KMS-11 (cell line): ENCODE measurements at regions not wholly inside any gene's neighbourhood (a gene's known extent, or its start where the extent isn't known, plus 50 kb on each side); places are given as distances from the start of the nearest gene placed in this dataset.

ENCODE experiments used
- H2AFZ ChIP-seq: fragments of 200-600 bp; sonication (generic); 2 replicates; pipeline ENCODE4 v1.6.1; 2016; ENCODE audit warnings: antibody characterized with exemption, mixed run types, low read depth
- H3K27ac ChIP-seq: fragments of 200-600 bp; sonication (generic); 2 replicates; pipeline ENCODE4 v1.6.1; 2016; ENCODE audit warnings: mild to moderate bottlenecking, mixed run types
- H3K27me3 ChIP-seq: fragments of 200-600 bp; sonication (generic); 2 replicates; pipeline ENCODE4 v1.6.1; 2017; ENCODE audit warnings: mild to moderate bottlenecking, low read depth, mixed run types, moderate library complexity; ENCODE audit not compliant: insufficient read depth
- H3K36me3 ChIP-seq: fragments of 200-600 bp; sonication (generic); 2 replicates; pipeline ENCODE4 v1.6.1; 2017; ENCODE audit warnings: mild to moderate bottlenecking, mixed run types; ENCODE audit not compliant: insufficient read depth
- H3K4me1 ChIP-seq: fragments of 200-600 bp; sonication (generic); 2 replicates; pipeline ENCODE4 v1.6.1; 2016; ENCODE audit warnings: mild to moderate bottlenecking, low read depth, mixed run types; ENCODE audit not compliant: poor library complexity, severe bottlenecking
- H3K4me2 ChIP-seq: fragments of 200-600 bp; sonication (generic); 2 replicates; pipeline ENCODE4 v1.7.0; 2016; ENCODE audit warnings: mild to moderate bottlenecking, mixed run types
- H3K4me3 ChIP-seq: fragments of 200-600 bp; sonication (generic); IDR thresholded peaks from 2 replicates; pipeline ENCODE4 v1.6.1; 2017; ENCODE audit warnings: low read depth, low read length, mixed read lengths; ENCODE audit not compliant: insufficient read depth
- H3K79me2 ChIP-seq: fragments of 200-600 bp; sonication (generic); 2 replicates; pipeline ENCODE4 v1.6.1; 2016; ENCODE audit warnings: low read depth, mixed run types; ENCODE audit not compliant: insufficient read depth
- H3K9ac ChIP-seq: fragments of 200-600 bp; sonication (generic); 2 replicates; pipeline ENCODE4 v1.6.1; 2016; ENCODE audit warnings: mild to moderate bottlenecking, mixed run types
- H4K20me1 ChIP-seq: fragments of 200-600 bp; sonication (generic); 2 replicates; pipeline ENCODE4 v1.6.1; 2016; ENCODE audit warnings: mild to moderate bottlenecking, mixed run types; ENCODE audit not compliant: insufficient read depth
- TF ChIP-seq, protein P1 (sequence below): fragments of 200-600 bp; sonication (generic); conservative IDR thresholded peaks from 2 replicates; pipeline ENCODE4 v1.6.1; 2017; ENCODE audit warnings: low read depth, mild to moderate bottlenecking, antibody characterized with exemption, low read length, moderate library complexity, mixed read lengths

DNA sequence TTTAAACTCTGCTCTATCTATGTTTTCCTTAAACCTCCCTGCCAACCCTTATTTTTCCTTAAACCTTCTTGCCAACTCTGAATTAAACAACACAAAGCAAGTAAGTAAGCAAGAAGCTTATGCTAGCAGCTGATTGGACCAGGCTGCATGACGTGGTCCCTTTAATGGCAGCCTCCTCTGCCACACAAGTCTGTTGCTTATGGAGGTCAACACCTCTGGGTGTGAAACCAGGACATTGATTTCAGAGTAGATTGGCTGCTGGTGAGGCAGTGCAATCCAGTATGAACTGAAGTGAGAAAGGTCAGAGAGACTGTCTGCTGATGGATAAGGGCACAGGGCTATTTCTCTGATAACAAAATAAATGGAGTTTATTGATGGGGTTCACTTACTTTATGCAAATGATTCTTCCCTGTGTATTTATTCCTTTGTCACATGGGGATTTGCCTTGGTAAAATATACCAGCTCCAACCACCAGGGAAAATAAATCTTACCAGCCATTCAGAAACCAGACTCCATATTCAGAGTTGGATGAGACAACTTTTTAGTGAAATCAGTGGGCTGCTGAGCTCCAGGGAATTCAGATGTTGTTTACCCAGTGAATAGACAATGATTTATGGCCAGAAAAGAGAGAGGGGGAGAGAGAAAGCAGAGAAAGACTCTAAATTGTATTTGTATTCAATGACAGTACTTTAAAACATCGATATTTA is 112.2 kb upstream of the NCKAP5 start:
- H3K4me3 ChIP-seq = no peak overlapping the region
- H3K4me1 ChIP-seq = no peaks in the 10 kb centered on the region
- H4K20me1 ChIP-seq = no peaks in the 10 kb centered on the region
- no peak overlapping the region for H3K4me2 ChIP-seq
- no peaks in the 10 kb centered on the region for H3K36me3 ChIP-seq
- TF ChIP-seq, protein P1, sequence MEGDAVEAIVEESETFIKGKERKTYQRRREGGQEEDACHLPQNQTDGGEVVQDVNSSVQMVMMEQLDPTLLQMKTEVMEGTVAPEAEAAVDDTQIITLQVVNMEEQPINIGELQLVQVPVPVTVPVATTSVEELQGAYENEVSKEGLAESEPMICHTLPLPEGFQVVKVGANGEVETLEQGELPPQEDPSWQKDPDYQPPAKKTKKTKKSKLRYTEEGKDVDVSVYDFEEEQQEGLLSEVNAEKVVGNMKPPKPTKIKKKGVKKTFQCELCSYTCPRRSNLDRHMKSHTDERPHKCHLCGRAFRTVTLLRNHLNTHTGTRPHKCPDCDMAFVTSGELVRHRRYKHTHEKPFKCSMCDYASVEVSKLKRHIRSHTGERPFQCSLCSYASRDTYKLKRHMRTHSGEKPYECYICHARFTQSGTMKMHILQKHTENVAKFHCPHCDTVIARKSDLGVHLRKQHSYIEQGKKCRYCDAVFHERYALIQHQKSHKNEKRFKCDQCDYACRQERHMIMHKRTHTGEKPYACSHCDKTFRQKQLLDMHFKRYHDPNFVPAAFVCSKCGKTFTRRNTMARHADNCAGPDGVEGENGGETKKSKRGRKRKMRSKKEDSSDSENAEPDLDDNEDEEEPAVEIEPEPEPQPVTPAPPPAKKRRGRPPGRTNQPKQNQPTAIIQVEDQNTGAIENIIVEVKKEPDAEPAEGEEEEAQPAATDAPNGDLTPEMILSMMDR = no peak
- H3K27ac ChIP-seq = no peak overlapping the region
- no peak overlapping the region for H3K9ac ChIP-seq
- H2AFZ ChIP-seq = no peak overlapping the region
- H3K79me2 ChIP-seq = no peaks in the 10 kb centered on the region
- no peaks in the 10 kb centered on the region for H3K27me3 ChIP-seq

DNA sequence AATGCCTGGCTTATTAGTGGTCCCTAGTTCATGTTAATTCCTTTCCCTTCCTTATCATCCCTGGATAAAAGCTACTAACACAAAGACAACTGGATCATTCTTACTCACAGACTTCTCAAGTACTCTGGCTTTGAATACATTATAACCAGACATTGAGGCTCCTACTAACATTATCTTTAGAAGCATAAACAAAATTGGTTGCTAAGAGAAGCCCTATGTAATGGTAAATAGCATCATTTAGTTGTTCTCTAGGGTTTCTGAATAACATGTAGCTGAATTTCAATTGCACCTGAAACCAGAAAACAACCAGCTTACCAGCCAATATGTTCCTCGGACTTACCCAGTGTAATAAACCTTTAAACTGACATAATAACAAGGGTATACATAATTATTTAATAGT is 114.1 kb upstream of the NCKAP5 start:
- no peak overlapping the region for H2AFZ ChIP-seq
- no peak overlapping the region for H3K27ac ChIP-seq
- TF ChIP-seq, protein P1 = no peak
- H3K9ac ChIP-seq = no peak overlapping the region
- no peaks in the 10 kb centered on the region for H3K79me2 ChIP-seq
- no peaks in the 10 kb centered on the region for H3K36me3 ChIP-seq
- no peak overlapping the region for H3K4me2 ChIP-seq
- H3K4me3 ChIP-seq = no peak overlapping the region
- no peaks in the 10 kb centered on the region for H3K4me1 ChIP-seq
- H4K20me1 ChIP-seq = no peaks in the 10 kb centered on the region
- H3K27me3 ChIP-seq = no peaks in the 10 kb centered on the region

GRCh38 chr2:133682906-133683305 is 114.6 kb upstream of the NCKAP5 start:
- Histone ChIP-seq H3K4me2 (no peak overlapping the region), H3K36me3 (no peaks in the 10 kb centered on the region), H3K27ac (no peak overlapping the region), H3K9ac (no peak overlapping the region), H2AFZ (no peak overlapping the region), H3K4me3 (no peak overlapping the region), H3K4me1 (no peaks in the 10 kb centered on the region), H3K79me2 (no peaks in the 10 kb centered on the region), H3K27me3 (no peaks in the 10 kb centered on the region), H4K20me1 (no peaks in the 10 kb centered on the region)
- TF ChIP-seq, protein P1 = no peak

DNA sequence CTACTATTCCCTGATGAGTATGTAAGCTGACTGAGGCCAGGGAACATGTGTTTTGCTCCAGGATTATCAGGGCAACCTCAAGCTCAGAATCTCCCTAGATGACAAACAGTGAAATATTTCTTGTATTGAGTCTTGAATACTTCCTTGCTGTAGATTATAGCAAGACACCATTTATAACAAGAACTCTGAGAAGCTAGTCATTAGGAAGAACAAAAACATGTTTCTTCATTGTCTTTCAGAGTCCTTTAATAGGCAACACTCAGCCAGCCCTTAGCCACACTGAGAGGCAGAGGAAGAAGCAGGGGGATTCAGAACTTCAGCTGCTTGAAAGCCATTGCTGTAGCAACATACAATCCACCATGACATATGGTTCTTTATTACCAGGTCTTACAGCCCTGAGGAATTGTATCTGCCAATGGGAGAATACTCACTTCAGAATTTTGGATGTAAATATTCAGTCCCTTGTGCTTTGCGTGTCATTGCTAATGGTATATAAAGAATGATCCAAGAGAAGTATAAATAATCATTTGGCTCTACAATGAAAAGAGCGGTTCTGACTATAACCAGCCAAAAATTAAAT is 117.5 kb upstream of the NCKAP5 start:
- Histone ChIP-seq H4K20me1 (no peaks in the 10 kb centered on the region), H3K27me3 (no peaks in the 10 kb centered on the region), H3K36me3 (no peaks in the 10 kb centered on the region), H3K4me1 (no peaks in the 10 kb centered on the region), H2AFZ (no peak overlapping the region), H3K79me2 (no peaks in the 10 kb centered on the region), H3K9ac (no peak overlapping the region), H3K27ac (no peak overlapping the region), H3K4me3 (no peak overlapping the region), H3K4me2 (no peak overlapping the region)
- TF ChIP-seq, protein P1 = no peak
